Stimulated activated CD4-positive, alpha-beta T cell treated with anti-CD3 and anti-CD28 coated beads, TNF-alpha, amount 100 ng/mL, for 4 hours (primary cell): ENCODE measurements at regions not wholly inside any gene's neighbourhood (a gene's known extent, or its start where the extent isn't known, plus 50 kb on each side); places are given as distances from the start of the nearest gene placed in this dataset.

Experiments
- DNase-seq, 3 experiments: peaks; one replicate each; pipeline ENCODE4 v3.0.0-alpha.2; 2020; ENCODE audit warnings: low read depth in 3 of 3

- no peak for DNase-seq
Observed at GRCh38 chr13:103156346-103156998, 90.3 kb upstream of the SLC10A2 start.

- no peak for DNase-seq
Observed at GRCh38 chr13:103153466-103153865, 87.2 kb upstream of the SLC10A2 start.

GRCh38 chr13:103147961-103148360 lies 81.7 kb upstream of the SLC10A2 start:
- DNase-seq, result no peak

- DNase-seq, result no peak
Observed at GRCh38 chr13:103145442-103145841, 79.2 kb upstream of the SLC10A2 start.

- no peak for DNase-seq
Observed at GRCh38 chr13:103143432-103143831, 77.2 kb upstream of the SLC10A2 start.

- DNase-seq, result no peak
Observed at GRCh38 chr13:103142151-103142550, 75.9 kb upstream of the SLC10A2 start.

GRCh38 chr13:103140001-103140671 lies 73.9 kb upstream of the SLC10A2 start:
- DNase-seq, result no peak

- DNase-seq, result no peak
Observed at GRCh38 chr13:103134271-103134670, 68.1 kb upstream of the SLC10A2 start.

GRCh38 chr13:103133556-103133955 lies 67.3 kb upstream of the SLC10A2 start:
- DNase-seq, result no peak

GRCh38 chr13:103130681-103131210 lies 64.5 kb upstream of the SLC10A2 start:
- no peak for DNase-seq

- no peak for DNase-seq
Observed at GRCh38 chr13:103130146-103130545, 63.9 kb upstream of the SLC10A2 start.
